Loucy (cell line): ENCODE measurements at regions not wholly inside any gene's neighbourhood (a gene's known extent, or its start where the extent isn't known, plus 50 kb on each side); places are given as distances from the start of the nearest gene placed in this dataset.

Experiments used
- H2AFZ ChIP-seq: fragments of 200-600 bp; sonication (generic); 2 replicates; pipeline ENCODE4 v1.6.0; 2016; ENCODE audit warnings: antibody characterized with exemption, mild to moderate bottlenecking, low read length, moderate library complexity
- H3F3A ChIP-seq: fragments of 200-600 bp; 2 replicates; pipeline ENCODE4 v1.6.0; 2016; ENCODE audit warnings: antibody characterized with exemption, low read depth, mild to moderate bottlenecking
- H3K27me3 ChIP-seq: fragments of 200-600 bp; sonication (generic); 2 replicates; pipeline ENCODE4 v1.6.1; 2014; ENCODE audit warnings: low read length, mild to moderate bottlenecking; ENCODE audit not compliant: insufficient read depth, poor library complexity, severe bottlenecking
- H3K36me3 ChIP-seq: fragments of 200-600 bp; sonication (generic); 2 replicates; pipeline ENCODE4 v1.6.1; 2016; ENCODE audit warnings: low read length; ENCODE audit not compliant: insufficient read depth
- H3K4me1 ChIP-seq: fragments of 200-600 bp; sonication (generic); 2 replicates; pipeline ENCODE4 v1.5.1; 2014; ENCODE audit warnings: low read length, mild to moderate bottlenecking; ENCODE audit not compliant: insufficient read depth, poor library complexity, severe bottlenecking
- H3K4me2 ChIP-seq: fragments of 200-600 bp; sonication (generic); 2 replicates; pipeline ENCODE4 v1.6.0; 2014; ENCODE audit warnings: antibody characterized with exemption, low read length, low read depth, mild to moderate bottlenecking; ENCODE audit not compliant: poor library complexity, severe bottlenecking
- H3K4me3 ChIP-seq: fragments of 200-600 bp; sonication (generic); 2 replicates; pipeline ENCODE4 v1.5.1; 2014; ENCODE audit warnings: low read length, mild to moderate bottlenecking, mixed read lengths; ENCODE audit not compliant: poor library complexity, severe bottlenecking
- H3K79me2 ChIP-seq: fragments of 200-600 bp; sonication (generic); 2 replicates; pipeline ENCODE4 v1.6.1; 2014; ENCODE audit warnings: low read length; ENCODE audit not compliant: insufficient read depth
- H3K9ac ChIP-seq: fragments of 200-600 bp; sonication (generic); 2 replicates; pipeline ENCODE4 v1.6.0; 2014; ENCODE audit warnings: mild to moderate bottlenecking, low read depth, low read length, moderate library complexity; ENCODE audit not compliant: poor library complexity, severe bottlenecking
- H3K9me2 ChIP-seq: fragments of 200-600 bp; sonication (generic); replicated peaks from 2 replicates; pipeline ENCODE4 v1.6.1; 2016; ENCODE audit warnings: low read depth, low read length, mixed read lengths
- H3K9me3 ChIP-seq: fragments of 200-600 bp; sonication (generic); 2 replicates; pipeline ENCODE4 v1.6.1; 2014; ENCODE audit warnings: mild to moderate bottlenecking, antibody characterized with exemption, low read length, low read depth; ENCODE audit not compliant: insufficient read depth
- H4K20me1 ChIP-seq: fragments of 200-600 bp; sonication (generic); 2 replicates; pipeline ENCODE4 v1.6.0; 2014; ENCODE audit warnings: antibody characterized with exemption, low read length, mild to moderate bottlenecking; ENCODE audit not compliant: insufficient read depth, poor library complexity, severe bottlenecking
- CTCF ChIP-seq: fragments of 200-600 bp; sonication (generic); conservative IDR thresholded peaks from 2 replicates; pipeline ENCODE4 v1.5.1; 2014; ENCODE audit warnings: mild to moderate bottlenecking, antibody characterized with exemption, low read length
- EZH2phosphoT487 ChIP-seq: fragments of 200-600 bp; IDR thresholded peaks from 2 replicates; pipeline ENCODE4 v1.6.1; 2018; ENCODE audit warnings: antibody characterized with exemption, mild to moderate bottlenecking, moderate library complexity, borderline replicate concordance

DNA sequence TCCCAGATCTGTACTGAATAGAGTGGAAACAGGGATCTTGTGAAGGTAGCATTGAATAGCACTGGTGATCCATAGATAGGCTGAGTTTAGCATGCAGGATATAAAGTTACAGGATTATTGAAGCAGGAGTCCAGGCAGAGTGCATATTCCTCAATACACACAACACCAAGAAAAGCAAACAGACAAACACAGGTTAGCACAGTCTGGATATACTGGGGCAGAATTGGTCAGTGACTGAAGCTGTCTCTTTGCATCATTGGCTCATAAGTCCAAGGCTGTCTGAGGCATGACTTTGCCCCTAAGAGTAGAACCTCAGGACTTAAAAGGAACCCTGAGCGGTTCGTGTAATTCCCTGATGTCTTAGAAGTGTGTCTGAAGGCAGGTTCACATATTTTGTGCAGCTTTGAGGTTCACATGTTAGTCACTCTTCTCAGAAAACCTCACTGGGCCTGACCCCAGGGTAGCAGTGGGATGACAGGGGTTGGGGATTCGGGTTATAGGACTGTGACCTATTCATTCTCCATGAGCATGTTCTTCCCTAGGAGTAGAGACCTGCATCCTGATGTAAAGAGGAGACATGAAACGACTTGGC is 134.6 kb downstream of the AASDH start:
- H3K36me3 ChIP-seq = no peaks in the 10 kb centered on the region
- H3K9me3 ChIP-seq = no peaks in the 10 kb centered on the region
- no peak overlapping the region for H2AFZ ChIP-seq
- no peaks in the 10 kb centered on the region for H3F3A ChIP-seq
- H3K9me2 ChIP-seq = no peaks in the 10 kb centered on the region
- TF ChIP-seq EZH2phosphoT487 = no peak
- no peak for TF ChIP-seq CTCF
- no peaks in the 10 kb centered on the region for H3K79me2 ChIP-seq
- H3K4me2 ChIP-seq = no peak overlapping the region
- H3K4me3 ChIP-seq = no peak overlapping the region
- H3K4me1 ChIP-seq = no peaks in the 10 kb centered on the region
- no peak overlapping the region for H3K9ac ChIP-seq
- no peaks in the 10 kb centered on the region for H4K20me1 ChIP-seq
- no peaks in the 10 kb centered on the region for H3K27me3 ChIP-seq

- H3K9me2 ChIP-seq = no peaks in the 10 kb centered on the region
- no peak overlapping the region for H3K9ac ChIP-seq
Observed at GRCh38 chr4:56251556-56251955, 135.7 kb downstream of the AASDH start.

DNA sequence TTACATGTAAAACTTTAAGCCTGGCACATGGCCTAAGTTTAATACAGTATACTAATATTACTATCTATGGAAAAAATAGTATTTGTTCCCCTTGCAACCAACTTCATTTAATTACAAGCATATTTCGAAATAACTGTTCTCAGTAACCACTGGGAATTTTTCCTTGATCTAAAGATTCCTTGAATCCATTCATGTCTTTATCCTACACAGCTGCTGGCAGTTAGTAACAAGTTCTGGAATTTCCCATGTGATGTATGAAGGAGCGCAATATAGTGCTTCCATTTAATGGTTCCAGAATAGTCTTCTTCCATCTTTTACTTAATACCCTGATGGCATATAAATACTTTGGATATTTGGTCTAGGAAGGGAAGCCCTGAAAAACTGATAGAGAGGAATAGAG is 136.5 kb downstream of the AASDH start:
- Histone ChIP-seq H3K27me3 (no peaks in the 10 kb centered on the region), H3K4me1 (no peaks in the 10 kb centered on the region), H3K4me3 (no peak overlapping the region), H3F3A (no peaks in the 10 kb centered on the region), H3K9me2 (no peaks in the 10 kb centered on the region), H3K36me3 (no peaks in the 10 kb centered on the region), H2AFZ (no peak overlapping the region), H3K9ac (no peak overlapping the region), H4K20me1 (no peaks in the 10 kb centered on the region), H3K9me3 (no peaks in the 10 kb centered on the region), H3K4me2 (no peak overlapping the region), H3K79me2 (no peaks in the 10 kb centered on the region)
- TF ChIP-seq CTCF (no peak), EZH2phosphoT487 (no peak)

More at GRCh38 chr4:56251556-56251955, 135.7 kb downstream of the AASDH start:
- no peaks in the 10 kb centered on the region for H3K36me3 ChIP-seq
- no peak for TF ChIP-seq EZH2phosphoT487
- TF ChIP-seq CTCF = no peak
- H3K4me2 ChIP-seq = no peak overlapping the region
- H3K4me3 ChIP-seq = no peak overlapping the region
- H3K4me1 ChIP-seq = no peaks in the 10 kb centered on the region
- H3F3A ChIP-seq = no peaks in the 10 kb centered on the region
- H4K20me1 ChIP-seq = no peaks in the 10 kb centered on the region
- H3K79me2 ChIP-seq = no peaks in the 10 kb centered on the region
- H3K27me3 ChIP-seq = no peaks in the 10 kb centered on the region
- no peak overlapping the region for H2AFZ ChIP-seq
- H3K9me3 ChIP-seq = no peaks in the 10 kb centered on the region
